Psoas muscle (tissue), 7 donors: ENCODE measurements at regions not wholly inside any gene's neighbourhood (a gene's known extent, or its start where the extent isn't known, plus 50 kb on each side); places are given as distances from the start of the nearest gene placed in this dataset.
A peak's percentile ranks its signal among the peaks of the same experiment; 100 is the strongest.

Experiments used
- ATAC-seq, 4 donors: fragments of 200-7000 bp; cut with Tn5 transposase; one replicate each; pipeline ENCODE4 v1.9.1; 2020; ENCODE audit warnings: moderate library complexity in 3 of 4, mild to moderate bottlenecking in 2 of 4
- DNase-seq, 2 donors: peaks; one replicate each; pipeline ENCODE4 v3.0.0-alpha.2; 2020
- H3K27ac ChIP-seq: fragments of 200-600 bp; one replicate; pipeline ENCODE4 v1.8.0; 2022
- H3K27me3 ChIP-seq, 3 donors: fragments of 200-600 bp in 1 of 3; one replicate each; pipeline versions ENCODE4 v1.6.1 to v1.8.0; 2013 to 2022; ENCODE audit warnings: low read length in 2 of 3, mild to moderate bottlenecking in 2 of 3, moderate library complexity in 1 of 3; ENCODE audit not compliant: insufficient read depth in 3 of 3
- H3K36me3 ChIP-seq, 2 donors: fragments of 200-600 bp in 1 of 2; one replicate each; pipeline versions ENCODE4 v1.6.1 to v1.8.0; 2013 to 2022; ENCODE audit warnings: low read depth in 1 of 2, mild to moderate bottlenecking in 1 of 2, moderate library complexity in 1 of 2; ENCODE audit not compliant: insufficient read depth in 1 of 2
- H3K4me1 ChIP-seq: fragments of 200-600 bp; one replicate; pipeline ENCODE4 v1.8.0; 2022
- H3K4me3 ChIP-seq: fragments of 200-600 bp; one replicate; pipeline ENCODE4 v1.8.0; 2022; ENCODE audit warnings: mild to moderate bottlenecking
- H3K9me3 ChIP-seq: fragments of 200-600 bp; one replicate; pipeline ENCODE4 v1.8.0; 2022
- CTCF ChIP-seq: fragments of 200-600 bp; IDR thresholded peaks from one replicate; pipeline ENCODE4 v1.8.0; 2022; ENCODE audit warnings: antibody characterized with exemption
- WGBS, 3 donors: extraction: QIAGEN DNeasy Blood & Tissue Kit; methylation state at CpG; one replicate each; pipeline versions ENCODE4 v1.1.6 to v1.1.7; 2013; 5-methylcytosine and 5-hydroxymethylcytosine counted together
- intact Hi-C, 2 donors: fragments of 100-400 bp; cut with DNase I; formaldehyde crosslinking; loops; one replicate each; pipeline versions ENCODE4 v1.11.0 to v1.14.2; 2022
- donor health status: healthy with polysubstance abuse.
- donor health status: DM: no; HTN: no; CAD: no; lungs with moderate emphysema.
- donor health status: Bipolar disorder and iron deficiency.
- donor health status: healthy.
- donor health status: DM: yes; HTN: yes; CAD: no.
- donor health status: DM: no; HTN: no; CAD: no.
- donor health status: DM: yes; HTN: yes; CAD: no.

- ATAC-seq (no peak), DNase-seq (no peak)
- no peaks in the 10 kb centered on the region for H3K27me3 ChIP-seq
- TF ChIP-seq CTCF, result no peak
- 93 to 99% (median 93%) methylated on average over 9 of the region's 9 CpGs for WGBS, 3 donors
- no peak overlapping the region for H3K27ac ChIP-seq
- no peaks in the 10 kb centered on the region for H3K36me3 ChIP-seq
- H3K9me3 ChIP-seq, result no peaks in the 10 kb centered on the region
- intact Hi-C loops, result no loop called here
- H3K4me1 ChIP-seq, result no peaks in the 10 kb centered on the region
- H3K4me3 ChIP-seq, result no peak overlapping the region
Measured at GRCh38 chr10:52865213-52865612, 92.6 kb upstream of the MBL2 start.

GRCh38 chr10:52864201-52865106, 91.9 kb upstream of the MBL2 start:
- DNase-seq, result peak in 1 of 2 donors; percentile 73
- Histone ChIP-seq H3K36me3 (no peaks in the 10 kb centered on the region), H3K4me3 (no peak overlapping the region), H3K27ac (no peak overlapping the region), H3K4me1 (no peaks in the 10 kb centered on the region), H3K9me3 (no peaks in the 10 kb centered on the region), H3K27me3 (no peaks in the 10 kb centered on the region)
- WGBS, 3 donors, result 46 to 48% (median 48%) methylated on average over 10 of the region's 10 CpGs
- peak in 1 of 4 donors; percentile 38 for ATAC-seq
- intact Hi-C loops, result no loop called here
- TF ChIP-seq CTCF, result no peak

GRCh38 chr10:52858722-52859121, 86.1 kb upstream of the MBL2 start:
- no peak for TF ChIP-seq CTCF
- no peaks in the 10 kb centered on the region for H3K9me3 ChIP-seq
- 73 to 85% (median 79%) methylated on average over 2 of the region's 2 CpGs for WGBS, 3 donors
- no peaks in the 10 kb centered on the region for H3K4me1 ChIP-seq
- intact Hi-C loops, result no loop called here
- no peaks in the 10 kb centered on the region for H3K36me3 ChIP-seq
- no peak overlapping the region for H3K4me3 ChIP-seq
- DNase-seq (no peak), ATAC-seq (no peak)
- H3K27ac ChIP-seq, result no peak overlapping the region
- H3K27me3 ChIP-seq, result no peaks in the 10 kb centered on the region

GRCh38 chr10:52855546-52856325, 83.2 kb upstream of the MBL2 start:
- no peaks in the 10 kb centered on the region for H3K4me1 ChIP-seq
- 63 to 100% (median 77%) methylated on average over 1 of the region's 1 CpG for WGBS, 3 donors
- no peaks in the 10 kb centered on the region for H3K36me3 ChIP-seq
- no peaks in the 10 kb centered on the region for H3K9me3 ChIP-seq
- no peak overlapping the region for H3K27ac ChIP-seq
- ATAC-seq (no peak), DNase-seq (no peak)
- H3K27me3 ChIP-seq, result peaks cover 0 to 2% (median 0%) of the 10 kb centered on the region in 3 donors
- no peak for TF ChIP-seq CTCF
- no peak overlapping the region for H3K4me3 ChIP-seq
- intact Hi-C loops, result no loop called here
